ENCODE measurements at regions not wholly inside any gene's neighbourhood (a gene's known extent, or its start where the extent isn't known, plus 50 kb on each side); places are given as distances from the start of the nearest gene placed in this dataset.

GRCh38 chr13:33956346-33956745 is 138.4 kb downstream of the RFC3 start:
- no peak for TF ChIP-seq CTCF (IDR thresholded peaks at IDR 0.05; ENCODE audit: control extremely low read depth, extremely low read depth, low read depth, missing control alignments)
- no peak for DNase-seq (ENCODE audit: extremely low spot score)
- ChIA-PET POLR2A (no interaction called here), CTCF (no interaction called here)

- no peak for DNase-seq (ENCODE audit: extremely low spot score)
- ChIA-PET CTCF (no interaction called here), POLR2A (no interaction called here)
- no peak for TF ChIP-seq CTCF (IDR thresholded peaks at IDR 0.05; ENCODE audit: control extremely low read depth, extremely low read depth, low read depth, missing control alignments)
These were observed 139.6 kb downstream of the RFC3 start for GRCh38 chr13:33957497-33957905.

- POLR2A ChIA-PET = no interaction called here
These were observed 141.0 kb downstream of the RFC3 start for GRCh38 chr13:33958964-33959363.

GRCh38 chr13:33963134-33963533 is 145.2 kb downstream of the RFC3 start:
- CTCF ChIA-PET = no interaction called here
- no peak for DNase-seq (ENCODE audit: extremely low spot score)
- POLR2A ChIA-PET = no interaction called here
- TF ChIP-seq CTCF (IDR thresholded peaks at IDR 0.05; ENCODE audit: control extremely low read depth, extremely low read depth, low read depth, missing control alignments) = no peak

More at GRCh38 chr13:33958964-33959363, 141.0 kb downstream of the RFC3 start:
- no peak for DNase-seq (ENCODE audit: extremely low spot score)
- CTCF ChIA-PET = no interaction called here
- no peak for TF ChIP-seq CTCF (IDR thresholded peaks at IDR 0.05; ENCODE audit: control extremely low read depth, extremely low read depth, low read depth, missing control alignments)

- ChIA-PET CTCF (no interaction called here), POLR2A (no interaction called here)
- no peak for DNase-seq (ENCODE audit: extremely low spot score)
- no peak for TF ChIP-seq CTCF (IDR thresholded peaks at IDR 0.05; ENCODE audit: control extremely low read depth, extremely low read depth, low read depth, missing control alignments)
These were observed 145.9 kb downstream of the RFC3 start for GRCh38 chr13:33963895-33964294.

GRCh38 chr13:33968520-33969507 is 150.9 kb downstream of the RFC3 start:
- TF ChIP-seq CTCF (IDR thresholded peaks at IDR 0.05; ENCODE audit: control extremely low read depth, extremely low read depth, low read depth, missing control alignments) = no peak
- CTCF ChIA-PET = no interaction called here
- POLR2A ChIA-PET = no interaction called here
- DNase-seq (ENCODE audit: extremely low spot score) = no peak

Data from GM10248 (cell line).